ENCODE measurements at regions not wholly inside any gene's neighbourhood (a gene's known extent, or its start where the extent isn't known, plus 50 kb on each side); places are given as distances from the start of the nearest gene placed in this dataset.
"Not testable (repeated sequence)": the region's sequence is repeated elsewhere in the genome, so short reads cannot be mapped to it uniquely, and the experiment has no call there.

DNA sequence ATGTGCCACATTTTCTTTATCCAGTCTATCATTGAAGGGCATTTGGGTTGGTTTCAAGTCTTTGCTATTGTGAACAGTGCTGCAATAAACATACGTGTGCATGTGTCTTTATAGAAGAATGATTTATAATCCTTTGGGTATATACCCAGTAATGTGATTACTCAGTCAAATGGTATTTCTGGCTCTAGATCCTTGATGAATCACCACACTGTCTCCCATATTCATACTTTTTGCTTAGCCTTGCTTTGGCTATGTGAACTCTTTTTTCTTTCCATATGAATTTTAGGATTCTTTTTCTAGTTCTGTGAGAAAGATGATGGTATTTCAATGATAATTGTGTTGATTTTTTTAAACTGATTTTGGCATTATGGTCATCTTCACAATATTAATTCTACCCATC lies 530.1 kb downstream of the SLC6A15 start:
- not testable (repeated sequence) for DNase-seq (ENCODE audit: low spot score)

GRCh38 chr12:84376320-84376719 lies 536.3 kb downstream of the SLC6A15 start:
- DNase-seq (ENCODE audit: low spot score): no peak

DNA sequence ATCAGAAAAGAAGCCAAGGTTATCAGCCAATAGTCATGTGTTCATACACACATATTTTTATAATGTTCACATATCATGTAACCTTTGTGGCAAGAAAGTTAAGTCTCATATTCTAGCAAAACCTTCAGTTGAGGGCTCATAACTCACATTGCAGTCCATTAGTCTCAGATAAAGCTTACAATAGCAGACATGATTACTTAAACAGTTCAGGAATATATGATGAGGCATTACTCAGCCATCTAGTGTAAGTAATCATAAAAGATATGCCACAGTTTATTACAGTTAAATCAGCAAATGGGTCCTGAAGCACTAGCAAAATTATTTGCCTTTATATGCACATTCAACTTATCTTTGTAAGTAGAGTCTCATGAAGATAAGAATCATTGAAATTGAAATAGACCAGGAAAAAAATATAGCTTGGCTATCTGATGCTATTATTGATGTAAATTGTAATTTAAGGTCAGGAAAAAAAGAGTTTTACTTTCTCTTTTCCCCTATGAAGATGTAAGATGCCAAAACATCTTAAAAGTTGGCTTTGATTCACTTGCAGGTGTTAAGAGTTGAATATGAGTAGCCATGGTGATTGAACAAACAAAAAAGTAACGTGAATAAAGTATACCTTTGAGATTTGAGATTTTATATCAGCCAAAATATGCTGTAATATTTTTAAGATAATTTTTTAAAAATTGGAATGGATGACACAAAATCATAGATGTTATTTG lies 537.0 kb downstream of the SLC6A15 start:
- DNase-seq (ENCODE audit: low spot score): no peak

DNA sequence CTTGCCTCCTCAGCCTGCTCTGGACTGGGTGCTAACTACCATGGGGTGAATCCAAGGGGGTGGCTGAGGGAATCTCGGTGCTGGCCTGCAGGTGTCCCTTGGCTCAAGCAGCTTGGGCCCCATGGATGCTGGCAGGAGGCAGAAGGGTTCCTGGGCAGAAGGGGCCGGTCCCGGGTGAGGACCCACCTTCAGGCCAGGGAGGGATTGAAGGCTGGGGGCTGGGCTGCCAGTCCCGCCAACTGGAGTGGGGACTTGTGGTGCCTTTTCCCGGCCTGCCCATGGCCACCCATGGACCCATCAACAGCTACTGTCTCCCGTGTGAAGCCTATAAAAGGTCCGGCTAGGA lies 550.1 kb downstream of the SLC6A15 start:
- no peak for DNase-seq (ENCODE audit: low spot score)

DNA sequence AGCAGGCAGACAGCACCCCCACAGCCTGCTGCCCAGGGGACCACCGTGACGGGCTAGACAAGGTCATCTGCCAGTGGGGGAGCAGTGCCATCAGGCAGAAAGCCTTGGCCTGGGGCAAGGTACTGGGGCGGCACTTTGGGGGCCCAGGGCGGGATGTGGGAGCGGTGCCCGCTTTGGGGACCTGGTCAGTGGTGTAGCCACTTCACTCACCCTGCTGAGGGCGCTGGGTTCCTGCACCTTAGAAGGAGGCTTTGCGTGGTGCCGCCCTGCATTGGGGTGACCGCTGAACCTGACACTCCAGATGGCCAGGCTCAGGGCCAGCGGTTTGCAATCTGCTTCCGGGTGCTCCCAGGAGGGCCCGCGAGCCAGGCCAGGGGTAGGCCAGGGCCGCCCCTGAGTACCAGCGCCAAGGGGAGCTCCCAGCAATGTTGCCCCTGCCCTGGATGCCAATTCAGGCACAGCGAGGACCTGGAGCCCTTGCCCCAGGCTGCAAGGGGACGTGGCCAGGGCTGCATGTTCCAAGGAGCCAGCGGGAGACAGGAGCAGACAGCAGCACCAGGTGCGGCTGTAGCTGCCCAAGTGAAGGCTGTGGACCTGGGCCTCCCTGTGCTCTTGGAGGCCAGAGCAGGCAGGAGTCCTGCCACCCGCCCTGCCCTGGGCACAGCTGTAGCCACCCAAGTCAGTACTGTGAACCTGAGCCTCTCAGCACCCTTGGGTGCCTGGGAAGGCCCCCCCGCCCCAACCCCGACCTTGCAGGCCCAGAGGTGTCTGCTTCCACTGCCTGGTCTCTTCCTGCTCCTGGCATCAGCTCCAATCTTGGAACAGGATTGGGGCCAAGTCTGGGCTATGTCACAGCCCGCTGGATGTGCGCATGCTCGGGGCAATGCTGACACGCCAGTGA lies 550.7 kb downstream of the SLC6A15 start:
- no peak for DNase-seq (ENCODE audit: low spot score)

GRCh38 chr12:84357314-84357713 lies 555.3 kb downstream of the SLC6A15 start:
- no peak for DNase-seq (ENCODE audit: low spot score)

DNA sequence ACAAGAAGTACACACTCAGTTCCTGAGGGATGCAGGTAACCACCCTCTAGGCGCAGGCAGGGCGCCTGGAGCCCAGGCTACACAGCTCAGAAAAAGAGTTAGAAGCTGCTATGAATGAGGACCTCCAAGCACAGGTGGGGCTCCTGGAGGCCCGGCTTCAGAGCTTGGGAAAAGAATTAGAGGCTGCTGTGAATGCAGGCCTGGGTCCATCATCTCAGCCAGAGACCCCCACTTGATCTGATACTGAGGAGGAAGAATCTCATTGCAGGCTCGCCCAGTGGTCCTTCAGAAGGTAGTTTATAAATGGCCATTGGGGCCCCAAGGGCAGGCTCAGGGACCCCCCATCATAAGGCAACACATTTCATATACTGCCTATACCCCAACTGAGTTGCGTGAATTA lies 556.4 kb downstream of the SLC6A15 start:
- DNase-seq (ENCODE audit: low spot score): no peak

DNA sequence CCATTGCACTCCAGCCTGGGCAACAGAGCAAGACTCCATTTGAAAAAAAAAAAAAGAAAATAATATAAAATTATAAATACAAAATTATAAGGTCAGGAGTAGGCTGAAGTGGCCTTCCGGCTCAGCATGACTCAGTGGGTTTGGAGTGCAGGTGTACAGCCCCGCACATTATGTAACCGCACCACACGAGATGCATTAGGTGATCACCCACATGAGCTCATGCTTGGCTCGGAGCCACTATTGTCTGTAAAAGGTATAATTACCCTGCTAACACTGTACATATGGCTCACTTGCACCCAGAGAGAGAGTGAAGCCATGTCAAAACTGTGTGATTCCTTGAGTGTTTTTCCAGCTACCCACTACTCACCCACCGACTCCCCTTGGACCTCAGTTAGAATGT lies 557.0 kb downstream of the SLC6A15 start:
- DNase-seq (ENCODE audit: low spot score): no peak

GRCh38 chr12:84348582-84348981 lies 564.0 kb downstream of the SLC6A15 start:
- DNase-seq (ENCODE audit: low spot score): no peak

GRCh38 chr12:84341467-84342193 lies 571.0 kb downstream of the SLC6A15 start:
- DNase-seq (ENCODE audit: low spot score): no peak

- DNase-seq (ENCODE audit: low spot score): no peak
Measured at GRCh38 chr12:84336231-84336630, 576.4 kb downstream of the SLC6A15 start.

- DNase-seq (ENCODE audit: low spot score): no peak
Measured at GRCh38 chr12:84329938-84330337, 582.7 kb downstream of the SLC6A15 start.

DNA sequence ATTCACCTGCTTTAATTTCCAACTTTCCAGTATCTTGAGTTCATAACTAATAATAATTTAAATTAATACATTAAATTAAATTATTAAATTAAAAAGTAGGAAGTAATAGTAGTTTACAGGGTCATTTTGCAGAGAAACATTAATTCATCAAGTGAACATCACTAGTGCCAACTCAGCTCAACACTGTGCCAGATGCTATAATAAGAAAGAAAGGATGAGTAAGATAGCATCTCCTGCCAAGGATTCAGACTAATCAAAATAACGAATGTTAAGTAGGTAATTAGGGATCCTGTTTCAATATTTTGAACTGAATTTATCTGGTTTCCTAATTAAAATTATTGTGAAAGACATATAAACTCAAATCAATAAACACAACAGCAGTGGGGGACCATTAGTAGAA lies 596.7 kb downstream of the SLC6A15 start:
- DNase-seq (ENCODE audit: low spot score): no peak

DNA sequence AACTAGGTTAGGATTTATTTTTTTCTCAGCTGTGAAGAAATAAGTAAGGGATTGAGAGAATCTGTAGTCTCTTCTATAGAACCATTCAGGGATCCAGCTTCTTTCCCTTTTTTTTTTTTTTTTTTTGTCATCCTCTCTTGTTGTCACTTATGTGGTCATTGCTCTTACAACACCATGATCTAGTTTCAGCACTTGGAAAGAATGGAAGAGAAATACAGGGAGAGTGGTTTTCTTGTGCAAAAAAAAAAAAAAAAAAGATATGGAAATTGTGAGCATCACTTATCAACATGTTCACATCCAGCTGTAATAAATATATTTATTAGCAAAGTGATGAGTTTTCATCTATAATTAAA lies 599.3 kb downstream of the SLC6A15 start:
- no peak for DNase-seq (ENCODE audit: low spot score)

DNA sequence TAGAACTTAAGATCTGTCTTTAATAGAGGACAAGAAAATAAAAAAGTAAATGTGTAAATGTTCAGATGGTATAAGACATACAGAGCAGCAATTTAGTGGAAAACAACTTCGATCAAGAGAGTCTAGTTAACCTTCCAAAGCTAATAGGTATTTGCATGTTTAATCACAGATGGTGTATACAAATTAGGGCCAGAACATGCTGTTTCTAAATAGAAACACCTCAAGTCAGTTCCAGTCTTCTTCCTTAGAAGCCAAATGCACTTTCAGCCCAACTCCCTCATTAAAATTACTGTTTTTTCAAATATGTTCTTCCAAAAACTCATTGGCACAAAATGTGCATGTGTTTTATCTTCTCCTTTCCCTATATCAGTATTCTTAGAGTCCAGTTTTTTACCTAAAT lies 604.4 kb downstream of the SLC6A15 start:
- no peak for DNase-seq (ENCODE audit: low spot score)

DNA sequence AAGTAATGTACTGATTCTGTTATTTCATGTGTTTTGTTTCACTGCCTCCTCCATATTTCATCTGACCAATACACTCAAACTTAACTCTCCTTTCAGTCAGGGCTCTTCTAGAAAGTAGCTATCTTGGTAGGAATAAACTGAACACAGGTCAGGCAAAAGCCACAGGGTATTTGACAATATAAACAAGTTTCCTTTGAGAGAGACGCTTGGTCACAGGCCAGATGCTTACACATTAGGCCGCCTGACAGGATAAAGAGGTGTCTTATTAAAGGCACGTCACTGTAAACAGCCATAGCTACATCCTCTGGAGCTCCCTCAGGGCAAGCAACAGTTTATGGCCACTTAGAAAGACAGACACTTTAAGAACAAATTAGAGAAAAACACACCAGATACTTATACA lies 607.5 kb downstream of the SLC6A15 start:
- no peak for DNase-seq (ENCODE audit: low spot score)

- DNase-seq (ENCODE audit: low spot score): no peak
Measured at GRCh38 chr12:84294246-84294645, 618.4 kb downstream of the SLC6A15 start.

DNA sequence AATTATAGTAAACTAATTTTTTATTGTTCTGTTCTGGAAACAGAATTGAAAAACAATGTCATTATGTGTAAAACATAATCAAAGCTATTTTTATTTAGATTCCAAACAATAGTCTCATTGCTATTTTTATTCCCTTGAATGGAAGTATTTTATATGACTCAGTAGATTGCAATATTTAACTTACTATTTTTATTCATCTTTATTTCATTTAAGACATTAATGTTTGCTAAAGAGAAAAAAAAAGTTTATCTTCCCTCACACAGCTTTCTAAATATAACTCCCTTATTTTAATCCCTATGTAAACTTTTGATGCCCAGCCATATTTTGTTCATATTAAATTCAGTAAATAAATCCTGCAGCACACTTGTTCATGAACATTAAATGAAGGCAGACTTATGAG lies 622.4 kb downstream of the SLC6A15 start:
- DNase-seq (ENCODE audit: low spot score): no peak

GRCh38 chr12:84277986-84278385 lies 634.6 kb downstream of the SLC6A15 start:
- no peak for DNase-seq (ENCODE audit: low spot score)

DNA sequence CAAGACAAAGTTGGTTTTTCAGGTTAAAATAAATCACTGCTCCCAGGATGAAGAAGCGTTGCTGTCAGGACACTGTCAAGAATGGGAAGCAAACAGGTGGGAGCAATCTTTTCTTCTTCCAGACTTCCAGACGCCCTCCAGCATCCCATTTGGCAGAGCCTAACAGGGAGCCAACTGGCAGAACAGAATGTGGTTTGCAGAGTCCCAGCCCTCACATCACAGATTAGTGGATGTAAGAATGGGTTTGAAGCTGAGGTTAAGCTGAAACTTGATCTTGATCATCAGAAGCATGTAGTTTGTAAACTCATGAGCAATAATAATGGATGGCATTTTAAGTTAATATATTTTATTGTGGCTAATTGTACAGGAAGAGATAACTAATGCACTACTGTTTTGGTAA lies 636.4 kb downstream of the SLC6A15 start:
- no peak for DNase-seq (ENCODE audit: low spot score)

GRCh38 chr12:84272324-84272723 lies 640.3 kb downstream of the SLC6A15 start:
- DNase-seq (ENCODE audit: low spot score): no peak

- DNase-seq (ENCODE audit: low spot score): no peak
Measured at GRCh38 chr12:84270470-84271140, 642.0 kb downstream of the SLC6A15 start.
